LoVo (cell line): ENCODE measurements at regions not wholly inside any gene's neighbourhood (a gene's known extent, or its start where the extent isn't known, plus 50 kb on each side); places are given as distances from the start of the nearest gene placed in this dataset.
"Not testable (repeated sequence)": the region's sequence is repeated elsewhere in the genome, so short reads cannot be mapped to it uniquely, and the experiment has no call there.

ENCODE experiments used
- DNase-seq: peaks from one replicate; pipeline ENCODE4 v3.0.0-alpha.2; 2016; ENCODE audit warnings: low spot score

GRCh38 chr17:64772845-64773299, 110.8 kb upstream of the SMURF2 start:
- DNase-seq, result no peak

GRCh38 chr17:64771980-64772844, 110.1 kb upstream of the SMURF2 start:
- DNase-seq, result no peak

DNA sequence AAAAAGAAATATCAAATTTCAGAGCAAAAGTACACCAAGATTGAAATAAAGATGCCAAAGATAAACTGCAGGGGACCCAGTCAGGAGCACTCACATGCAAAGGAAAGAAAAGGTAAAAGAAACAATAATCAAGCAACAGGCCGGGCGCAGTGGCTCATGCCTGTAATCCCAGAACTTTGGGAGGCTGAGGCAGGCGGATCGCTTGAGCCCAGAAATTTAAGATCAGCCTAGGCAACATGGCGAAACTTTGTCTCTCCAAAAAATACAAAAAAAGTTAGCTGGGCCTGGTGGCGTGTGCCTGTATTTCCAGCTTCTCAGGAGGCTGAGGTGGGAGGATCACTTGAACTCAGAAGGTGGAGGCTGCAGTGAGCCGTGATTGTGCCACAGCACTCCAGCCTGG, 107.6 kb upstream of the SMURF2 start:
- DNase-seq, result no peak

DNA sequence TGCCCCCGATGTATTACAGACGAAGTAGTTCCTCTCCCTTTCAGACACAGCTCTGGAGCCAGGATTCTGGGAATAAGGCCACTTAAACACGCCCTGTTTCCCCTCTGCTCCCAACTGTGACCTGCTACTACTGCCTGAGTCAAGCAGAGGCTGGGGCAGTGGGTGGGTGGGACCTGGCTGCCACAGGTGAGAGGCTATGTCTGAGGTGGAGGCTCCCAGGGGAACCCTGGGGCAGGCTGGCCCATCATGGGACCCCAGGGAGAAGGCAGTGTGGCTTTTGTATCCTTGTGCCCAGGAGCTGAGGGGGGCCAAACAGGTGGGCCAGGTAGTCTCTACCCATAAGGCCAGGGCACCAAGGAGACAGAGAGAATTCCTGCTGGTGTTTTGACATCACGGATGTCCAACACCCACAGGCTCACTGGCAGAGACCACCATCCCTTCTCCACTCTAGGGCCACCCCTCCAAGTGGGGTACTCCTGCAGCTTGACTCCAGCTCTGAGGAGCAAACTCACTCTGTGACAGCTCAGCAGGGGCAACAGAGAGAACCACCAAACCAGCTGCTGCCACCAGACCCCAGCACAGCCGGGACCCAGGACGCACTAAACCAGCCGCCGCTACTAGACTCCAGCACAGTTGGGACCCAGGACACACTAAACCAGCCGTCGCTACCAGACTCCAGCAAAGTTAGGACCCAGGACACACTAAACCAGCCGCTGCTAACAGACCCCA, 105.3 kb upstream of the SMURF2 start:
- DNase-seq, result no peak

DNA sequence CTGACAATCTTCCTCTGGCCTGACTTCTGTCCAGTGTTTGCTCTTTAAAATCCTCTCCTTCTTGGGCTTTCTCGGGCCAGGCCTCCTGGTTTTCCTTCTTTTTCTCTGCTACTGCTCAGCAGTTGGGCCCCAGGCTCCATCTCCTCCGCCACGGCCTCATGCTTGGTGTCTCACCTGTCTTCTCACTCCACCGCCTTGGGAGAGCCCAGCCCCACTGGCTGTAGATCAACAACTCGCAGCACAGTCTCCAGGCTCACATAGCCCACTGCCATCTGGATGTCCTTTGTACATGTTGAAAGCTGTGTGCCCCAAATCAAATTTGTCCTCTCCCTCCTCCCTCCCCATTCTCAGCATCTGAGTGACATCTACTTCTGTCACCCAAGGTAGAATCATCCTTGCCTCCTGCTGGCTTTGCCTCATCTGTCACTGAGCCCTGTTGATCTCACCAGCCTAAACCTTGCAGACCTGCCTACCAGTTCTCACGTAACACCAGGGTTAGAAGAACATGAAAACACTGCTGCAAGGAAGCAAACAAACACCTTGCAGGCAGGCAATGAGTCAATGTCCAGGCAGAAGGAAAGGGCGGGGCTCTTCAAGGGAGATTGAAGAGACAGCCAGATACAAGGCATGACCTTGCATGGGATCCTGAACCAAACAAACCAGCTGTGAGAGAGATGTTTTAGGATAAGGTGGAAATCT, 103.2 kb upstream of the SMURF2 start:
- DNase-seq, result no peak

DNA sequence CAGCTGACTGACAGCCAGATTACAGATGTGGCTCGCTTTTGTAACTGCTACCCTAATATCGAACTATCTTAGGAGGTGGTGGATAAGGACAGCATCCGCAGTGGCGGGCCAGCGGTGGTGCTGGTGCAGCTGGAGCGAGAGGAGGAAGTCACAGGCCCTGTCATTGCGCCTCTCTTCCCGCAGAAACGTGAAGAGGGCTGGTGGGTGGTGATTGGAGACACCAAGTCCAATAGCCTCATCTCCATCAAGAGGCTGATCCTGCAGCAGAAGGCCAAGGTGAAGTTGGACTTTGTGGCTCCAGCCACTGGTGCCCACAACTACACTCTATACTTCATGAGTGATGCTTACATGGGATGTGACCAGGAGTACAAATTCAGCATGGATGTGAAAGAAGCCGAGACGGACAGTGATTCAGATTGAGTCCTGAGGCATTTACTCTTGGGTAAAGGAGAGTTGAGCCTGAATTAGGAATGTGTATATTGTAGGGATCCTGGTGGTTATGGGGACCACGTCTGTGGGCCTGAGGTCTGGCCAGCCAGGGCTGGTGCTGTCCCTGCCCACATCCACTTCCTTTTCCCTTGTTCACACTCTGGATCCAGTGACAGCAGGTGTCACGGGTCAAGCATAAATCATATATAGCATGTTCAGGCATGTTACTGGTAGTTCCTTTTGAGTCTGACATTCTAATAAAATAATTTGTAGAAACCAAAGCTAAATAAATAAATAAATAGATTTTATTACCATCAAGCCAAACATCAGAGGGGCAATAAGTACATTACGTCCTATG, 89.0 kb upstream of the SMURF2 start:
- no peak for DNase-seq

DNA sequence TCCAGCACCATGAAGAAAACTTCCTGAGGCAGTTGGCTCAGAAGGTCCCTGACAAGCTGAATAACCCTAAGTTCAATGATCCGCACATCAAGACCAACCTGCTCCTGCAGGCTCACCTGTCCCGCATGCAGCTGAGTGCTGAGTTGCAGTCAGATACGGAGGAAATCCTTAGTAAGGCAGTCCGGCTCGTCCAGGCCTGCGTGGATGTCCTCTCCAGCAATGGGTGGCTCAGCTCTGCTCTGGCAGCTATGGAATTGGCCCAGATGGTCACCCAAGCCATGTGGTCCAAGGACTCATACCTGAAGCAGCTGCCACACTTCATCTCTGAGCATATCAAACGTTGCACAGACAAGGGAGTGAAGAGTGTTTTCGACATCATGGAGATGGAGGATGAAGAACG, 88.4 kb upstream of the SMURF2 start:
- no peak for DNase-seq

DNA sequence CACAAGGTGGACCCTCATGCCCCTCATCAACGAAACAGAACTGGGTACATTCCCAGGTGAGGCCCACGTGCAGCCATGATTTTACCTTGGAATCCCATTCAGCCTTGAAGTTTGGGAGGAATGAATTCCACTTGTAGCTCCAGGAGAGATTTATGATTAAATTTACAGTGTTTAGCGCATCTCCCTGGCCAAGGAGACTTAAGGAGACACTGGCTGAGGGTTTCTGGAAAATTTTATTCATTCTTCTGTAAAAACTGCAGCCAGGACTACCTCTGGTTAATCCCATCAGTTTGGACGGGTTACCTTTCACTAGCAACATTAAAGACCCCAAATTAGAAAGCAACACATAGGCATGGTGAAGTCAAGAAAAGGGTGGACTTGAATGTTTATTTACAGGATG, 87.2 kb upstream of the SMURF2 start:
- DNase-seq, result no peak

GRCh38 chr17:64747938-64748540, 85.9 kb upstream of the SMURF2 start:
- no peak for DNase-seq

DNA sequence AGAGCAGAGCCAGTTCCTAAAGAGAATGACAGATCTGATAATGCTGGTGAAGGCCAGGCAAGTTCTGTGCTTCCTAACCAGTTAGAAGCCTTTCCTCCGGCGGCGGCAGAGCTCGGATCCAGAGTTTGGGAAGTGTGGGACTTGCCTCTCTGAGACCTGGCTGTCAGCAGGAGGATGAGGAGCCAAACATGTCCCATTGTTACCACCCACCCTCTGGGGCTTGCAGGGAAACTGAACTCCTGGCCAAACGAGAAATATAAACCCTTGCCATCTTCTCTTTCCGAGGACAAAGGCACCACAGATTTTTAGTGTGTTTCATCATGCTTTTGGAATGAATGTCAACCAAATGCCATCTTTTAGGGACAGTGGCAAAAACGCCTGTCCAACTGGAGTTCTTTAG, 80.2 kb upstream of the SMURF2 start:
- DNase-seq, result no peak

- not testable (repeated sequence) for DNase-seq
Measured at GRCh38 chr17:64741916-64742315, 79.8 kb upstream of the SMURF2 start.

GRCh38 chr17:64741038-64741641, 79.0 kb upstream of the SMURF2 start:
- no peak for DNase-seq

GRCh38 chr17:64739316-64740058, 77.4 kb upstream of the SMURF2 start:
- DNase-seq, result no peak

DNA sequence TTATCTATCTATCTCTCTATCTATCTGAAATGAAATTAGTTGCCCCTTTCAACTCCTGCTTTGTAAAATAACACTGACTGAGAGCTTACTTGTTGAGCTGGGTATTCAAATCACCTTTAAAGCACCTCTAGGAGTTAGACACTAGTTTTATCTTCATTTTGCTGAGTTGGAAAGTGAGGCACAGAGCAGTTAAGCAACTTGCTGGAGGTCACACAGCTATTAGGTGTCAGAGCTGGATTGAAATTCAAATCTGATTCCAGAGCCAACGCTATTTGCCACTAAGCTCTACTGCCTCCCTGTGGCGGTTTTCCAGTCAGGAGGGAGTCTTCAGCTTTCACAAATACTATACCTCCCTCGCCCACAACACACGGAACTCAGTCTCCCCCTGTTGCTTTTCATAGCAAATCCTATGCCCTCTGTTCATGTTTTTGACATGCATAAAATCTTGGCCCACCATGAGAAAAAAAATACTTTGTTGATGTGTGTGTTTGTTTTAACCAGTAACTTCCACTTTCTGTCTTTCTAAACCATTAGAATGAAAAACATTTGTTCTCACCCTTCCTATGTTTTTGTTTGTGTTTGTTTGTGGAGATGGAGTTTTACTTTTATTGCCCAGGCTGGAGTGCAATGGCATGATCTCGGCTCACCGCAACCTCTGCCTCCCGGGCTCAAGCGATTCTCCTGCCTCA, 74.8 kb upstream of the SMURF2 start:
- peak; percentile 45 for DNase-seq

- DNase-seq, result no peak
Measured at GRCh38 chr17:64732336-64733006, 70.4 kb upstream of the SMURF2 start.

- not testable (repeated sequence) for DNase-seq
Measured at GRCh38 chr17:64730023-64730422, 67.9 kb upstream of the SMURF2 start.

DNA sequence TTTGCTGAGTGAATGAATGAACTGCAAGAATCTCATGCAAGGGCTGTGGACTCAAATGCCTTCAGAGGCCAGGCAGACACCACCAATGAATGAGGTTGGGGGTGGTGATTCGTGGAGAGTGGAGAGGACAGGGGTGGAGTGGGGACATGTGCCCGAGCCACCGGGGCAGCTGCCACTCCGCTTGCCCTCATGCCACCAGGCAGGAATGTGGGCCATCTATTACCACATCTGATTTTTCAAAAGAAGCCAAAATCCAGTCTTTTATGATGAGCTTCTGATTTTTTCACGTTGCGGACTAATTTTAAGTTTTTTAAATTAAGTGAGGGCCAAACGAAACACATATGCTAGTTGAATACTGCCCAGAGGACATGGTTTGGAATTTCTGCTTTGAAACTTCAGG, 67.1 kb upstream of the SMURF2 start:
- no peak for DNase-seq

DNA sequence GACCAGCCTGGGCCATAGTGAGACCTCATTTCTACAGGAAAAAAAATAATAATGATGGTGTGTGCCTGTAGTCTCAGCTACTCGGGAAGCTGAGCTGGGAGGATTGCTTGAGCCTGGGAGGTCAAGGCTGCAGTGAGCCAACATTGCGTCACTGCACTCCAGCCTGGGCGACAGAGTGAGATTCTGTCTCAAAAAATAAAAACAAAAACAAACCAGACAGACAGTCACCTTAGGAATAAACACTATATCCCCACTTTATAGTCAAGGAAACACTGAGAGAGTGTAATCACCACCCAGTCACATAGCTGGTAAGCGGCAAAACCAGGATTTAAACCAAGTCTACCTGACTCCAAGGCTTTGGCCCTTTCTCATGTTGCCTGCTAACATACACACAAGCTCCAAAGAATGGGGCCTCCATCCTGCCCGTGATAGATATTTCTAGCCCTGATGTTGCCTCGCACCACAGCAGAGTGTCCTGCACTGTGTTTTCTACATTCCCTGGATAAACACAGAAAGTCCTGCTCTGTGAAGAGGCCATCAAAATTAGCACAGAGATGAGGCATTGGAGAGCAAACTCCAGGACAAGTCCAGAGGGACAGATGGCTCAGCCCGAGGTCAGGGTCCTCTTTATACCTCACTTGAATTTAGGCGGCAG, 66.1 kb upstream of the SMURF2 start:
- DNase-seq, result no peak

DNA sequence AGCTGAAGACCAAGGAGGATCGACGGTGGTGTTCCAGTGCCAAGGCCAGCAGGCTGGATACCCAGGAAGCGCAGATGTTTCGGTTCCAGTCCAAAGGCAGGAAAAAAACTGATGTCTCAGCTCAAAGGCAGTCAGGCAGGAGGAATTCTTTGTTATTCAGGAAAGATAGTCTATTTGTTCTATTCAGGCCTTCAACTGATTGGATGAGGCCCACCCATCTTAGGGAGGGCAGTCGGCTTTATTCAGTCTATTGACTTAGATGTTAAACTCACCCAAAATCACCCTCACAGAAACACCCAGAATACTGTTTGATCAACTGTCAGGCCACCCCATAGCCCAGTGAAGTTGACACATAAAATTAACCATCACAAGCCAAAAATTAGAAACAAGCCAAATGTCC, 63.9 kb upstream of the SMURF2 start:
- DNase-seq, result not testable (repeated sequence)
